HEK293 (cell line): ENCODE measurements at regions not wholly inside any gene's neighbourhood (a gene's known extent, or its start where the extent isn't known, plus 50 kb on each side); places are given as distances from the start of the nearest gene placed in this dataset.

ENCODE experiments used
- REPIN1 ChIP-seq: fragments of 450-650 bp; formaldehyde crosslinking; IDR thresholded peaks from 2 replicates; pipeline ENCODE4 v1.5.1; 2017; ENCODE audit warnings: missing biosample characterization, missing genetic modification characterization, low read depth
- ZNF146 ChIP-seq: fragments of 450-650 bp; formaldehyde crosslinking; IDR thresholded peaks from 2 replicates; pipeline ENCODE4 v1.5.1; 2016; ENCODE audit warnings: missing biosample characterization, missing genetic modification characterization
- TF ChIP-seq, protein P1 (sequence below): fragments of 450-650 bp; formaldehyde crosslinking; optimal IDR thresholded peaks from 2 replicates; pipeline ENCODE3; 2016; ENCODE audit warnings: missing biosample characterization, mild to moderate bottlenecking, missing genetic modification characterization
- TF ChIP-seq, protein P2 (sequence below): fragments of 450-650 bp; formaldehyde crosslinking; IDR thresholded peaks from 2 replicates; pipeline ENCODE4 v1.5.1; 2016; ENCODE audit warnings: missing biosample characterization, missing genetic modification characterization

DNA sequence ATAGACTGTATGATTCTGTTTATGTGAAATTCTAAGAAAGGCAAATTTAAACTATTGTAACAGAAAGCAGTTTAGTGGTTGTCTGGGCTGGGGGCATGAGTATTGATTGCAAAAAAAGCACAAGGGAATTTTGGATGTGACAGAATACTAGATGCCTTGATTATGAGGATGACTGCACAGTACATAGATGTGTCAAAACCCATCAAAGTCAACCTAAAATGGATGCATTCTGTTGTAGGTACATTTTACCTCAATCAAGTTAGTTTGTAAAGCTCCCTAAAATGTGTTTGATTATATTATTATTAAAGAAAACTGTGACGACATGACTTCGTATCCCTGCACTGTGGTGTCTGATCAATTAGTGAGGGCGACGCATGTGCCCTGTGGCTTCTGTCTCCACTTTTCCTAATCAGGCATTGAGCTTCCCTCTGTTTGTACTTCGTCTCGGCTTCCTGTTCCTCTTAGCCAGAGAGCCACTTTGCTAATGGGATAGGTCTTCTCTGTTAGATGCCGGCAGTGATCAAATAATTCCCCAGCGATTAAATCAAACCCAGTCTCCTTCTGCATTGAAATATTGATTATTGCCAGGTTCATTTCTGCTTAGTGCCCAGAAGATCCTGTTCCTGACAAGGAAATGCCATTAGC, 118.3 kb upstream of the GGTLC1 start:
- TF ChIP-seq REPIN1 (no peak), ZNF146 (tag by site-specific recombination) (no peak)
- TF ChIP-seq, protein P1, sequence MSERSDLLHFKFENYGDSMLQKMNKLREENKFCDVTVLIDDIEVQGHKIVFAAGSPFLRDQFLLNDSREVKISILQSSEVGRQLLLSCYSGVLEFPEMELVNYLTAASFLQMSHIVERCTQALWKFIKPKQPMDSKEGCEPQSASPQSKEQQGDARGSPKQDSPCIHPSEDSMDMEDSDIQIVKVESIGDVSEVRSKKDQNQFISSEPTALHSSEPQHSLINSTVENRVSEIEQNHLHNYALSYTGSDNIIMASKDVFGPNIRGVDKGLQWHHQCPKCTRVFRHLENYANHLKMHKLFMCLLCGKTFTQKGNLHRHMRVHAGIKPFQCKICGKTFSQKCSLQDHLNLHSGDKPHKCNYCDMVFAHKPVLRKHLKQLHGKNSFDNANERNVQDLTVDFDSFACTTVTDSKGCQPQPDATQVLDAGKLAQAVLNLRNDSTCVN (tag by site-specific recombination): no peak
- TF ChIP-seq, protein P2, sequence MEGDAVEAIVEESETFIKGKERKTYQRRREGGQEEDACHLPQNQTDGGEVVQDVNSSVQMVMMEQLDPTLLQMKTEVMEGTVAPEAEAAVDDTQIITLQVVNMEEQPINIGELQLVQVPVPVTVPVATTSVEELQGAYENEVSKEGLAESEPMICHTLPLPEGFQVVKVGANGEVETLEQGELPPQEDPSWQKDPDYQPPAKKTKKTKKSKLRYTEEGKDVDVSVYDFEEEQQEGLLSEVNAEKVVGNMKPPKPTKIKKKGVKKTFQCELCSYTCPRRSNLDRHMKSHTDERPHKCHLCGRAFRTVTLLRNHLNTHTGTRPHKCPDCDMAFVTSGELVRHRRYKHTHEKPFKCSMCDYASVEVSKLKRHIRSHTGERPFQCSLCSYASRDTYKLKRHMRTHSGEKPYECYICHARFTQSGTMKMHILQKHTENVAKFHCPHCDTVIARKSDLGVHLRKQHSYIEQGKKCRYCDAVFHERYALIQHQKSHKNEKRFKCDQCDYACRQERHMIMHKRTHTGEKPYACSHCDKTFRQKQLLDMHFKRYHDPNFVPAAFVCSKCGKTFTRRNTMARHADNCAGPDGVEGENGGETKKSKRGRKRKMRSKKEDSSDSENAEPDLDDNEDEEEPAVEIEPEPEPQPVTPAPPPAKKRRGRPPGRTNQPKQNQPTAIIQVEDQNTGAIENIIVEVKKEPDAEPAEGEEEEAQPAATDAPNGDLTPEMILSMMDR (tag by site-specific recombination): no peak
